HG02610 (cell line): ENCODE measurements at regions not wholly inside any gene's neighbourhood (a gene's known extent, or its start where the extent isn't known, plus 50 kb on each side); places are given as distances from the start of the nearest gene placed in this dataset.

Experiments used
- ATAC-seq: cut with Tn5 transposase; IDR thresholded peaks from one replicate; pipeline ENCODE4 v1.9.1; 2021; ENCODE audit warnings: mild to moderate bottlenecking, moderate library complexity; ENCODE audit not compliant: unreplicated experiment

- no peak for ATAC-seq
Observed at GRCh38 chr1:191929383-191929782, 228.9 kb upstream of the RGS18 start.

- ATAC-seq = no peak
Observed at GRCh38 chr1:191943684-191944083, 214.6 kb upstream of the RGS18 start.

GRCh38 chr1:191953526-191953925, 204.7 kb upstream of the RGS18 start:
- no peak for ATAC-seq

GRCh38 chr1:191959856-191960255, 198.4 kb upstream of the RGS18 start:
- ATAC-seq = no peak

GRCh38 chr1:191963286-191963685, 195.0 kb upstream of the RGS18 start:
- no peak for ATAC-seq

- no peak for ATAC-seq
Observed at GRCh38 chr1:191963781-191964455, 194.3 kb upstream of the RGS18 start.

- no peak for ATAC-seq
Observed at GRCh38 chr1:191969290-191969689, 189.0 kb upstream of the RGS18 start.

GRCh38 chr1:191970116-191970515, 188.1 kb upstream of the RGS18 start:
- ATAC-seq = no peak

- no peak for ATAC-seq
Observed at GRCh38 chr1:191971447-191971846, 186.8 kb upstream of the RGS18 start.

GRCh38 chr1:191974004-191974403, 184.3 kb upstream of the RGS18 start:
- ATAC-seq = no peak

- no peak for ATAC-seq
Observed at GRCh38 chr1:191977874-191978506, 180.3 kb upstream of the RGS18 start.

- no peak for ATAC-seq
Observed at GRCh38 chr1:191984856-191985255, 173.4 kb upstream of the RGS18 start.

- no peak for ATAC-seq
Observed at GRCh38 chr1:191992118-191992517, 166.1 kb upstream of the RGS18 start.

GRCh38 chr1:191993549-191993948, 164.7 kb upstream of the RGS18 start:
- ATAC-seq = no peak

- no peak for ATAC-seq
Observed at GRCh38 chr1:192002063-192002462, 156.2 kb upstream of the RGS18 start.

- ATAC-seq = no peak
Observed at GRCh38 chr1:192003295-192004077, 154.8 kb upstream of the RGS18 start.

- no peak for ATAC-seq
Observed at GRCh38 chr1:192005976-192006375, 152.3 kb upstream of the RGS18 start.

- no peak for ATAC-seq
Observed at GRCh38 chr1:192008281-192008825, 149.9 kb upstream of the RGS18 start.

GRCh38 chr1:192010406-192010805, 147.9 kb upstream of the RGS18 start:
- ATAC-seq = no peak

- ATAC-seq = no peak
Observed at GRCh38 chr1:192011525-192011924, 146.7 kb upstream of the RGS18 start.

GRCh38 chr1:192022827-192023226, 135.4 kb upstream of the RGS18 start:
- ATAC-seq = no peak

- no peak for ATAC-seq
Observed at GRCh38 chr1:192024881-192025280, 133.4 kb upstream of the RGS18 start.
